Amniotic stem cell (primary cell): ENCODE measurements at regions not wholly inside any gene's neighbourhood (a gene's known extent, or its start where the extent isn't known, plus 50 kb on each side); places are given as distances from the start of the nearest gene placed in this dataset.
"Not testable (repeated sequence)": the region's sequence is repeated elsewhere in the genome, so short reads cannot be mapped to it uniquely, and the experiment has no call there.

Source experiments
- DNase-seq: peaks from one replicate; lab custom pipeline; 2025; lab: John Stamatoyannopoulos, UW

- no peak for DNase-seq
Observed at GRCh38 chr5:155620821-155621410, 607.4 kb downstream of the KIF4B start.

GRCh38 chr5:155624597-155625241 lies 611.2 kb downstream of the KIF4B start:
- DNase-seq: no peak

- DNase-seq: no peak
Observed at GRCh38 chr5:155625315-155625714, 611.8 kb downstream of the KIF4B start.

- DNase-seq: no peak
Observed at GRCh38 chr5:155625897-155626543, 612.5 kb downstream of the KIF4B start.

GRCh38 chr5:155626592-155626991 lies 613.0 kb downstream of the KIF4B start:
- DNase-seq: no peak

GRCh38 chr5:155628346-155628745 lies 614.8 kb downstream of the KIF4B start:
- DNase-seq: no peak

GRCh38 chr5:155629597-155629996 lies 616.0 kb downstream of the KIF4B start:
- no peak for DNase-seq

GRCh38 chr5:155631116-155631515 lies 617.6 kb downstream of the KIF4B start:
- DNase-seq: no peak

GRCh38 chr5:155633338-155633957 lies 619.9 kb downstream of the KIF4B start:
- DNase-seq: no peak

- DNase-seq: no peak
Observed at GRCh38 chr5:155649666-155650065, 636.1 kb downstream of the KIF4B start.

GRCh38 chr5:155655569-155655968 lies 642.0 kb downstream of the KIF4B start:
- DNase-seq: no peak

GRCh38 chr5:155661859-155662258 lies 648.3 kb downstream of the KIF4B start:
- DNase-seq: no peak

GRCh38 chr5:155665361-155665760 lies 651.8 kb downstream of the KIF4B start:
- no peak for DNase-seq

- not testable (repeated sequence) for DNase-seq
Observed at GRCh38 chr5:155672001-155672400, 655.0 kb upstream of the SGCD start.

- DNase-seq: no peak
Observed at GRCh38 chr5:155676967-155677366, 650.0 kb upstream of the SGCD start.

- no peak for DNase-seq
Observed at GRCh38 chr5:155678371-155678770, 648.6 kb upstream of the SGCD start.

GRCh38 chr5:155679530-155679929 lies 647.4 kb upstream of the SGCD start:
- DNase-seq: no peak

- no peak for DNase-seq
Observed at GRCh38 chr5:155684417-155684816, 642.5 kb upstream of the SGCD start.

- DNase-seq: no peak
Observed at GRCh38 chr5:155686131-155686530, 640.8 kb upstream of the SGCD start.

- no peak for DNase-seq
Observed at GRCh38 chr5:155689406-155689805, 637.6 kb upstream of the SGCD start.

- DNase-seq: no peak
Observed at GRCh38 chr5:155696362-155696761, 630.6 kb upstream of the SGCD start.

- DNase-seq: no peak
Observed at GRCh38 chr5:155697236-155697635, 629.7 kb upstream of the SGCD start.

GRCh38 chr5:155699385-155699784 lies 627.6 kb upstream of the SGCD start:
- DNase-seq: no peak
